HL-60/S4 treated with retinoic acid at 250 ng/mL for 4 days and 3 days (cell line): ENCODE measurements at regions not wholly inside any gene's neighbourhood (a gene's known extent, or its start where the extent isn't known, plus 50 kb on each side); places are given as distances from the start of the nearest gene placed in this dataset.
"Not testable (repeated sequence)": the region's sequence is repeated elsewhere in the genome, so short reads cannot be mapped to it uniquely, and the experiment has no call there.

Source experiments
- in situ Hi-C: fragments of 300-500 bp; cut with MboI; formaldehyde crosslinking; loops from 2 replicates; pipeline ENCODE4 v1.7.0; 2022; ENCODE audit warnings: low sequenced_read_pairs

DNA sequence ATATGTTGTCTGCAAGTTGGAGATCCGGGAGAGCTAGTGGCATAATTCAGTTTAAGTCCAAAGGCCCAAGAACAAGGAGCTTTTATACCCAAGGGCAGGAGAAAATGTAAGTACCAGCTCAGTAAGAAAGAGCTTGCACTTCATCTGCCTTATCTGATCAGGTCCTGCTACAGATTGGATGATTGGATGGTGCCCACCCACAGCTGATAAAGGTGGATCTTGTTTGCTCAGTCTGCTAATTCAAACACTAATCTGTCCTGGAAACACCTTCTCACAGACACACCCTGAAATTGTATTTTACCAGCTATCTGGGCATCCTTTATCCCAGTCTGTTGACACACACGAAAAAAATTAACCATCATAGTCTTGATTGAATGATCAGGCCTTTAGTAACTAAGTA lies 230.7 kb upstream of the SLC16A7 start:
- in situ Hi-C loops = no loop called here

DNA sequence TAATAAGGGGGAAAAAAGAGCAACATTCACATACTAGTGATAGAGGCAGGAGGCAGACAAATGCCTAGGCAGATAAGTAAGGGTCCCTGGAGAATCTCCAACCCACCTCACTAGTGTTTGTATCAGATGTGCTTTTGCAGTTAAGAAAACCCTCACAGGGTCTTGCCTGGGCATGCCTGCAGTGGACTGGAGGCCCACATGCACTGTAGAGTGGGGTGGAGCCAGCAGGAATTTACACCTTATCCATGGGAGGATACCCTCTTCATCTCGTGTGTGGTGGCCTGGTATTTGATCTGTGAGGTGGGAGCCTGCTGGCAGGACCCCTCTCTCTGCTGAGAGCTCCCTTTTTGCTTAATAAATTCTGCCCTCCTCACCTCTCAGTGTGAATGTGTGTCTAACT lies 238.0 kb upstream of the SLC16A7 start:
- in situ Hi-C loops = no loop called here

GRCh38 chr12:59346248-59346647 lies 249.6 kb upstream of the SLC16A7 start:
- in situ Hi-C loops = not testable (repeated sequence)

DNA sequence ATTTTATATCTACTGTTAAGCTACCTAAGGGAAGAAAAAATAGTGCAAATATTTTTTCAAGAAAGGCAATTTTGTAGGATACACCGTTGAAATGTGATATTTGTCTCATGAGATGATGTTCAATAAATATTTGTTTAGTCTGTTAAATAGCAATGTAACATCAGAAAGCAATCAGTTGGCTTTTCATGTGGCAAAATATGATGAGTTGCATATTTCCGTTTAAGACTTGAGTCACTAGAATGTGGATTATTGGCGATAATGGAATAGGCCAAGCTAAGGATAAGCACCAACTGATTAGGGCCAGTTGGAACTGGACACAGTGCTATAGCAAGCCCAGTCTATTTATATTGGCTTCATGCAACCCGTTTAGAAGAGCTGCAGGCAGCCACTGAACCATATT lies 250.4 kb upstream of the SLC16A7 start:
- in situ Hi-C loops = no loop called here

GRCh38 chr12:59344224-59344623 lies 251.6 kb upstream of the SLC16A7 start:
- in situ Hi-C loops = no loop called here

GRCh38 chr12:59329462-59329861 lies 266.4 kb upstream of the SLC16A7 start:
- in situ Hi-C loops = no loop called here

GRCh38 chr12:59328395-59329075 lies 267.3 kb upstream of the SLC16A7 start:
- in situ Hi-C loops = not testable (repeated sequence)

GRCh38 chr12:59326457-59326856 lies 269.4 kb upstream of the SLC16A7 start:
- in situ Hi-C loops = not testable (repeated sequence)

- in situ Hi-C loops = no loop called here
These were observed 273.4 kb upstream of the SLC16A7 start for GRCh38 chr12:59322473-59322872.

DNA sequence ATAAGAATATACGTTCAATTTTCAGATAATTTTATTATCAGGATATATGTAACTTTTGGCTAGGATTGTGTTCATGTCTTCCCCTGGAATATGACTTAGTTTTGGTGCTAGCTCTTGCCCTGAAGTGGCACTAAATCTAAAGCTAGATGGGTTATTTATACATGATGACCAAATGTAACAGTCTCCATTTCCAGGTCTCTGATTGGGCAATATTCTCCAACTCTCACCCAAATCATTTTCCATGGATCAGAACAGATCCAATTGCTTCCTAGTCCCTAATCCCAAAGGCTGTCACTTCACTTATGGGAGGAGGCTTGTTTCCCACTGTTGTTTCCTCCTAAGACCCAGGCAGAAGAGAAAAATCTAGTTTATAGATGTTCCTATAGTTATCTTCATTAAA lies 274.6 kb upstream of the SLC16A7 start:
- in situ Hi-C loops = no loop called here

GRCh38 chr12:59320112-59320511 lies 275.7 kb upstream of the SLC16A7 start:
- in situ Hi-C loops = no loop called here

DNA sequence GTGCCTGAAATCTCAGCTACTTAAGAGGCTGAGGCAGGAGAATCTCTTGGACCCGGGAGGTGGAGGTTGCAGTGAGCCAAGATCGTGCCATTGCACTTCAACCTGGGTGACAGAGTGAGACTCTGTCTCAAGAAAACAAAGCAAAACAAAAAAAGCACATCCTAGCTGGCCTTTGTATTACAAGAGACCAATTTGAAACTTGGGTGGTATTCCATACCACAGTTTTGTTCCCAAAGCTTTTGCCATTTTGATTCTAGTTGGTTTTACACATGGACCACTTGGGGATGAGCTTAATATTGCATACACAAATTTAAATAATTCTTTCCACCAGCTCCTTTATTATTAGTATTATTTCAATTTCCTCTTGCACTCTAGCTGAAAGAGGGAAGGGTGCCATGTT lies 276.9 kb upstream of the SLC16A7 start:
- in situ Hi-C loops = no loop called here

DNA sequence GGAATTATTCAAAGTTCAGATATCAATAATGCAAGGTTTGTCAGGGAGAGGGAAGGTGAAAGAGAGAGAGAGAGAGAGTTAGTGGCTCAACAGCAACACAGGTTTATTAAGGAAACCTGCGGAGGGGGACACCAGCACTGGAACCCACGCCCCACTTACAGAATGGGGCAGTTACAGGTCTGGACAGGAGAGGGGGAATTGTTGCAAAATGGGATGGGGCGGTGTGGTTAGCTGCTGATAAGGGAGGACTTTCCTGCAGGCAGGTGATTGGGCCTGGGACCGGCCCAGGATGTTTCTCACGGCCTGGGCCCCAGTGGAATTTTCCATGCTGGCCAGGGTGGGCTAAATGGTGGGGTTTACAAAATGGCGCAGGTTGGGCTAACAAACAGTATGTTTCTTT lies 278.2 kb upstream of the SLC16A7 start:
- in situ Hi-C loops = no loop called here

GRCh38 chr12:59316938-59317337 lies 278.9 kb upstream of the SLC16A7 start:
- in situ Hi-C loops = no loop called here

- in situ Hi-C loops = not testable (repeated sequence)
These were observed 279.5 kb upstream of the SLC16A7 start for GRCh38 chr12:59316354-59316753.

DNA sequence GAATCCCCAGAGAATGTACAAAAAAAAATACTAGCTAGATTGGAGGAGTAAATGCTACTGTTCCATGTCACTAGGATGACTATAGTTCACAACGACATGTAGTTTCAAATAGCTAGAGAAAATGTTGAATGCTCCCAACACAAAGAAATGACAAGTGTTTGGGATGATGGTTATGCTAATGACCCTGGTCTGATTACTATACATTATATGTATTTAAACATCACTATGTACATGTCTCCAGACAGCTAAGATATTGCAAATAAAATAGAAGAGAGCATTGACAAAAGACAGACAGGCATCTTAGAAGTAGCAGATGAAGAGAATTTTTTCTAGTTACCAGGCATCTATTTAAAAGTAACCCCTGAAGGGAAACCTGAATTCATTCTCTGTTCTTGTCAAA lies 281.6 kb upstream of the SLC16A7 start:
- in situ Hi-C loops = no loop called here

GRCh38 chr12:59304077-59304721 lies 291.6 kb upstream of the SLC16A7 start:
- in situ Hi-C loops = no loop called here

DNA sequence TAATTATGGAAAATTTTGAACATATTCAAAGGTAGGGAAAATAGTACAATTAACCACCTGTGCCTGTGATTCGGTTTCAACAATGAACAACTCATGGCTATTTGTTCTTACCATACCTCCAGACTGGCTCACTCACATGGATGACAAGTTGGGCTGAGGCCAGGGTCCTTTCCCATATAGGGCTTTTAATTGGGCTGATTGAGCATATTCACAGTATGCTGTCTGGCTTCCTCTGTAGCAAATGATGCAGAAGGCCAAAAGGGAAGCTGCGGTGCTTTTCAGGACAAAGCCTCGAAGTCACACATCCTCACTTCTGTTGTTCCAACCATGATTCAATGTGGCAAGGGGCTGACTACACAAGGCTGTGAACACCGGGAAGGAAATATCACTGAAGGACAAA lies 297.5 kb upstream of the SLC16A7 start:
- in situ Hi-C loops = no loop called here

DNA sequence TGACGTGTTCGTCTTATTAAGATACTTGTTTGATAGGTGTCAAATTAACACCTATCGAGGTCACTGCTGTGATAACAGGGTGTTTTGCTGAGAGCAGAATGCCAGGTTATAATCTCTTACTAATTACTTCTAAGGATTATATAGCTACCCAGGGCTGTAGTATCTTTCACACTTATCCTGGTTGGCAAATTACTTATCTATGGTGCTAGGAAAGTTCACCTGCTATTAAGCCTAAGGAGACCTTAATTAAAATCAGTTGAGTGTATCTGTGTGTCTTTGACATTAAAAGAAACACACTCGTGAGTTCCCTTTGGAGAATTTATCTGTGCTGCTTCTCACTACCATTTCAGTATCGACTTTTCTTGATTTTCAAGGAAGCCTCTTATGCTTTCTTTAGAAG lies 301.6 kb upstream of the SLC16A7 start:
- in situ Hi-C loops = no loop called here

- in situ Hi-C loops = no loop called here
These were observed 312.8 kb upstream of the SLC16A7 start for GRCh38 chr12:59282999-59283398.

DNA sequence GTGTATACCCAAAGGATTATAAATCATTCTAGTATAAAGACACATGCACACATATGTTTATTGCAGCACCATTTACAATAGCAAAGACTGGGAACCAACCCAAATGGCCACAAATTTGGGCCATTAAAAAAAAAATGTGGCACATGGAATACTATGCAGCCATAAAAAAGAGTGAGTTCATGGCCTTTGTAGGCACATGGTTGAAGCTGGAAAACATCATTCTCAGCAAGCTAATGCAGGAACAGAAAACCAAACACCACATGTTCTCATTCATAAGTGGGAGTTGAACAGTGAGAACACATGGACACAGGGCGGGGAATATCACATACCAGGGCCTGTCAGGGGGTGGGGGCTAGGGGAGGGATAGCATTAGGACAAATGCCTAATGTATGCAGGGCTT lies 322.3 kb upstream of the SLC16A7 start:
- in situ Hi-C loops = not testable (repeated sequence)

- in situ Hi-C loops = no loop called here
These were observed 327.5 kb upstream of the SLC16A7 start for GRCh38 chr12:59268295-59268809.

DNA sequence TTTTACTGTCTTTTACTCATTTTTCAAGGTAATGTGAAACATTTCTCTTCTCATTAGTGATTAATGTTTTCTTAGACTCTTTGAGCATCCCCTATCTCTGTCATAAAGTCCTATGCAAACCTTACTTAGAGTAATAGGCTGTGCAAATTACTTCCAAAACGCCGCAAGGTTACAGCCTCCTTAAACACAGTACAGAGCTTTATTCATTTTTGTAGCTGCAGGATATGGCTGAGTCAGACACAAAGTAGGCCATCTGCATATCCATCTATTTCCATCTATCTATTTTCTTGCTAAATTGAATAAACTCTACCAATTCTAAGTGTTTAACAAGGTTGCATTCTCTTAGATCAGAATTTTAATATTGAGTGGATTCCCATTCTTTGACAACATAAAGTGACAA lies 335.6 kb upstream of the SLC16A7 start:
- in situ Hi-C loops = no loop called here
